Thymus (tissue), 11 donors: ENCODE measurements at regions not wholly inside any gene's neighbourhood (a gene's known extent, or its start where the extent isn't known, plus 50 kb on each side); places are given as distances from the start of the nearest gene placed in this dataset.
"Not testable (repeated sequence)": the region's sequence is repeated elsewhere in the genome, so short reads cannot be mapped to it uniquely, and the experiment has no call there.

ENCODE experiments used
- DNase-seq, 9 donors: peaks; one replicate each; pipeline ENCODE4 v3.0.0-alpha.2; 2013; ENCODE audit warnings: low spot score in 9 of 9, low read depth in 6 of 9, missing footprints in 1 of 9
- H3K27ac ChIP-seq, 2 donors: one replicate each; pipeline ENCODE4 v1.5.1; 2013; ENCODE audit warnings: control low read depth in 1 of 2, low read depth in 1 of 2, low read length in 1 of 2, mild to moderate bottlenecking in 1 of 2, moderate library complexity in 1 of 2
- H3K27me3 ChIP-seq, 2 donors: one replicate each; pipeline ENCODE4 v1.5.1; 2013; ENCODE audit warnings: low read length in 1 of 2; ENCODE audit not compliant: control insufficient read depth in 2 of 2, insufficient read depth in 1 of 2
- H3K36me3 ChIP-seq, 2 donors: one replicate each; pipeline ENCODE4 v1.5.1; 2013; ENCODE audit warnings: low read length in 1 of 2, mild to moderate bottlenecking in 1 of 2, moderate library complexity in 1 of 2; ENCODE audit not compliant: control insufficient read depth in 2 of 2, insufficient read depth in 2 of 2
- H3K4me1 ChIP-seq, 2 donors: one replicate each; pipeline ENCODE4 v1.5.1; 2013; ENCODE audit warnings: low read length in 2 of 2; ENCODE audit not compliant: control insufficient read depth in 2 of 2, insufficient read depth in 2 of 2
- H3K4me3 ChIP-seq, 2 donors: one replicate each; pipeline ENCODE4 v1.5.1; 2013; ENCODE audit warnings: low read length in 2 of 2, control low read depth in 1 of 2, mild to moderate bottlenecking in 1 of 2
- H3K9me3 ChIP-seq, 2 donors: one replicate each; pipeline ENCODE4 v1.5.1; 2013; ENCODE audit warnings: low read length in 1 of 2, mild to moderate bottlenecking in 1 of 2; ENCODE audit not compliant: control insufficient read depth in 2 of 2, insufficient read depth in 1 of 2
- WGBS: extraction: QIAGEN DNeasy Blood & Tissue Kit; methylation state at CpG from one replicate; pipeline ENCODE4 v1.1.7; 2013; 5-methylcytosine and 5-hydroxymethylcytosine counted together
- donor health status: healthy.

DNA sequence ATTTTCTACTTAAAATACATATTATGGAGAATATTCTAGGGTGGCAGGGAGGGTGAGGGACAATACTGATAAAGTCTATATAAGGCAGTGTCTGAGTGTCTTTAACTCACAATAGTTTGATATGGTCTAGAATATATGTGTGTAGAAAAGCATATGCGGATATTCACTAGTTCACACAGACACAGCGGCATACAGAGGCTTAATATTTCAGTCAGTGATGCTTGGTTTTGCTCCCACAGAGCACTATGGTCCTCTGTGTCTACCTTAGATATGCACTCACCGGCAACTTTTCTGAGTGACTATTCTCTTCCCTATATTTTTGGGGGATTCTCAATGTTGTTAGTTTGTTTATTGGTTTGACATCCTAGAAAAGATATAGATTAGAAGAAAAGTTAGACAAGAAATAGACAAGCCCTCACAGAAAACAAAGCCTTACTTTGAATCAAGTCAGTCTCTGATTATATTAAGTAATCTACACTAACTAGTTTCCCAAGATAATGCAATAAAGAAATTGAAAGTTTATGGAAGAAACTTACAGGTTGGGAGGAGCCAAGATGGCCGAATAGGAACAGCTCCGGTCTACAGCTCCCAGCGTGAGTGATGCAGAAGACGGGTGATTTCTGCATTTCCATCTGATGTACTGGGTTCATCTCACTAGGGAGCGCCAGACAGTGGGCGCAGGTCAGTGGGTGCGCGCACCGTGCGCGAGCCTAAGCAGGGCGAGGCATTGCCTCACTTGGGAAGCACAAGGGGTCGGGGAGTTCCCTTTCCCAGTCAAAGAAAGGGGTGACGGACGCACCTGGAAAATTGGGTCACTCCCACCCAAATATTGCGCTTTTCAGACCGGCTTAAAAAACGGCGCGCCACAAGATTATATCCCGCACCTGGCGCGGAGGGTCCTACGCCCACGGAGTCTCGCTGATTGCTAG is 578.4 kb upstream of the FOXG1 start:
- not testable (repeated sequence) for H3K4me1 ChIP-seq, H3K36me3 ChIP-seq, H3K27me3 ChIP-seq, H3K4me3 ChIP-seq, DNase-seq, H3K9me3 ChIP-seq, H3K27ac ChIP-seq
- 87% methylated on average over 29 of the region's 29 CpGs for WGBS

GRCh38 chr14:28196878-28197277 is 569.7 kb upstream of the FOXG1 start:
- WGBS: 93% methylated on average over 4 of the region's 4 CpGs

GRCh38 chr14:28220391-28220790 is 546.2 kb upstream of the FOXG1 start:
- Histone ChIP-seq H3K4me1 (no peaks in the 10 kb centered on the region), H3K4me3 (no peak overlapping the region), H3K27ac (no peak overlapping the region), H3K9me3 (peaks cover 0 to 8% of the 10 kb centered on the region in 2 donors), H3K36me3 (no peaks in the 10 kb centered on the region), H3K27me3 (no peaks in the 10 kb centered on the region)
- no peak for DNase-seq
- 81% methylated on average over 2 of the region's 2 CpGs for WGBS

More at GRCh38 chr14:28196878-28197277, 569.7 kb upstream of the FOXG1 start:
- Histone ChIP-seq H3K4me1 (no peaks in the 10 kb centered on the region), H3K36me3 (no peaks in the 10 kb centered on the region), H3K9me3 (no peaks in the 10 kb centered on the region), H3K27me3 (no peaks in the 10 kb centered on the region), H3K4me3 (no peak overlapping the region), H3K27ac (no peak overlapping the region)
- DNase-seq: no peak

GRCh38 chr14:28240909-28241308 is 525.7 kb upstream of the FOXG1 start:
- H3K27ac ChIP-seq: no peak overlapping the region
- no peaks in the 10 kb centered on the region for H3K36me3 ChIP-seq
- H3K4me3 ChIP-seq: no peak overlapping the region
- no peaks in the 10 kb centered on the region for H3K4me1 ChIP-seq
- H3K9me3 ChIP-seq: no peaks in the 10 kb centered on the region
- 90% methylated on average over 2 of the region's 2 CpGs for WGBS
- no peaks in the 10 kb centered on the region for H3K27me3 ChIP-seq
- no peak for DNase-seq

DNA sequence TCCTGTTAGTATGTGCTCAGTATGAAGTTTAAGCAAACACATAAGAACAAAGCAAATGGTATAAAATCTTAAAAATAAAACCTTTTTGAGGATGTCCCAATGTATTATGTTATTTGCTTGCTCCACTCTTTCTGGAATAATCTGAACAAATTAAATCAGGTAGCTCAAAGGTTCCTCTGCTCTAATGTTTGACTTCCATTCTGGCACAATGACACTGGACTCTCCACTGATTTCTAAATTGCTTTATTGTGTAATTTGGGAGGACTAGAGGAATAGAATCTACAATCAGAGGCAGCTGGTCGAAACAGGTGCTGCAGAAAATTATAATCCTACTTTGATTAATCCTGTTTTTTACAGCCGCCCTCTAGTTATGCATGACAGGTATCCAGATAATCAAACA is 523.7 kb upstream of the FOXG1 start:
- Histone ChIP-seq H3K4me1 (no peaks in the 10 kb centered on the region), H3K27me3 (no peaks in the 10 kb centered on the region), H3K27ac (no peak overlapping the region), H3K36me3 (no peaks in the 10 kb centered on the region), H3K9me3 (no peaks in the 10 kb centered on the region), H3K4me3 (no peak overlapping the region)
- WGBS: 82% methylated on average over 2 of the region's 2 CpGs
- no peak for DNase-seq

DNA sequence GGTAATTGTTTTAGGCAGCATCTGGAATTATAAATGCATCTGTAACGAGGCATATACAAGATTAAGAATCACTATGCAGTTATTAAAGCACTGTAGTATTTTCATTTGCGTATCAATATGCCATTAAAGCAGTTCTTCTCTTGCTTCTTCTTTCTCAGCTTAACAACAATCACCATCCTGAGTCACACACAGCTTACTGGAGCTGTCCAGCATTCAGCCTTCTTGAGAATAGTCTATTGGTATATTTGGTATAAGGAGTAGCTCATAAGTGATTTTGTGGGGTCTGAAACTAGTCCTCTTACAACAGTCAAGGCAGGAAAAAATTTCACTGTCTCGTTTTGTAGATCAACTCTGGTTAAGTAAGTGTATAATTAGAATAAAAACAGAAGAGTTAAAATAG is 523.0 kb upstream of the FOXG1 start:
- Histone ChIP-seq H3K27ac (no peak overlapping the region), H3K27me3 (no peaks in the 10 kb centered on the region), H3K4me3 (no peak overlapping the region), H3K9me3 (no peaks in the 10 kb centered on the region), H3K36me3 (no peaks in the 10 kb centered on the region), H3K4me1 (no peaks in the 10 kb centered on the region)
- 68% methylated on average over 3 of the region's 3 CpGs for WGBS
- no peak for DNase-seq

DNA sequence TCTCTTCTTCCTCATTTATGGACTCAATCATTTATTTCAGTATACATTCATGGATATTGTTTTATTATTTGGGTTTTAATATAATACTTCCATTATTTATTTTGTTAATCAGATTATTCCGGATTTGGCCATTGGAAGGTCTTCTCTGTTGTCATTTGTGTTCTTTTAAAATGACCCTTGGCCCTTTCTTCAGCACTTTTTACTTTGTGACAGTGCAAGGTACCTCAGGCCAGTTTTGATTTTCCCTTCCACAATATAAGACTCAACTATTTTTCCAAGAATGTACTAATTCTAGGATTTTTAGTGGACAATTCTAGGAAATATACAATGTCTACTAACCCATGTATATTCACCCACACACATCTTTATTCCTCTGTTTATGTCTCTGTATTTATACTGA is 521.4 kb upstream of the FOXG1 start:
- DNase-seq: no peak
- WGBS: 77% methylated on average over 1 of the region's 1 CpG
- H3K4me3 ChIP-seq: no peak overlapping the region

DNA sequence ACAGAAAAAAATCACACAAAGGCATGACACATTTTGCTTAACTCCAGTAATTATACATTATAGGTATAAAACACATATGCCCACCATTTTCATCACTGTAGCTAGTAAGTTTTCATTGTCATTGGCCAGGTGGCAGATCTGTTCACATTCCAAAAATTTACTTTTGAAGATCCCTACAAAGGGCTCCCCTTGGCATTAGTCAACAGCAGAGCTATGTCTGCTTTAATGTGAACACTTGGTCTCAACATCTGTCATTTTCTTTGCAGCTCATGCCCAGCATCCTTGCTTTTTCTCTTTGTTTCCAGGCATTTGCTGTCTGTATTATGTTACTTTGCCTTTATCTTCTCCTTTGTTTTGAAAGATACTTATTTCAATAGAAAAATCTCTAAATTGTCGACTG is 519.1 kb upstream of the FOXG1 start:
- no peak for DNase-seq
- H3K4me1 ChIP-seq: no peaks in the 10 kb centered on the region
- H3K36me3 ChIP-seq: no peaks in the 10 kb centered on the region
- 85% methylated on average over 1 of the region's 1 CpG for WGBS
- no peaks in the 10 kb centered on the region for H3K9me3 ChIP-seq
- no peak overlapping the region for H3K27ac ChIP-seq
- H3K27me3 ChIP-seq: no peaks in the 10 kb centered on the region
- H3K4me3 ChIP-seq: no peak overlapping the region

More for the DNA sequence above, 521.4 kb upstream of the FOXG1 start:
- no peak overlapping the region for H3K27ac ChIP-seq
- H3K4me1 ChIP-seq: no peaks in the 10 kb centered on the region
- H3K9me3 ChIP-seq: no peaks in the 10 kb centered on the region
- H3K36me3 ChIP-seq: no peaks in the 10 kb centered on the region
- H3K27me3 ChIP-seq: no peaks in the 10 kb centered on the region

GRCh38 chr14:28252124-28252523 is 514.5 kb upstream of the FOXG1 start:
- 92% methylated on average over 3 of the region's 3 CpGs for WGBS

More at GRCh38 chr14:28252124-28252523, 514.5 kb upstream of the FOXG1 start:
- H3K27me3 ChIP-seq, H3K27ac ChIP-seq, H3K36me3 ChIP-seq, H3K9me3 ChIP-seq, H3K4me1 ChIP-seq, DNase-seq, H3K4me3 ChIP-seq: not testable (repeated sequence)
